ENCODE measurements at regions not wholly inside any gene's neighbourhood (a gene's known extent, or its start where the extent isn't known, plus 50 kb on each side); places are given as distances from the start of the nearest gene placed in this dataset.

DNA sequence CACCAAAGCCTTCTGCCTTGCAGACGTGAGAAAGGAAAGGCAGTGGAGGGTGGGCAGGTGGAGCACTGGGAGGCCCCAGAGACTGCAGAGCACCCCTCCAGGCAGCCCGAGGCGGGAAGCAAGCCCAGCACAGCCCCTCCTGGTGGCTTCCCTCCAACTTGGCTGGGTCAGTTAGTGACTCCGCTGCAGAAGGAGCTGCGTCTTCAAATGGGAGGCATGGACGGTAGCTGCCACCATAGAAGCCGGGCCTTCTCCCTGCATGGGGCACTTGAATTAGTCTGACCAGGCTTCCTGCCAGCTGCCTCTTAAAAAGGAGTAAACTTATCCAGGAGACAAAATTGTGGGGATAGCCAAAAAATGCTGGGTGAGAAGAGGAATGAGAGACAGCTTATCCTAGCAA lies 88.0 kb upstream of the RPS6KA2 start:
- H3K27ac ChIP-seq, result no peak overlapping the region
- no peak for TF ChIP-seq ZFX (IDR thresholded peaks at IDR 0.05; ENCODE audit: borderline replicate concordance)
- TF ChIP-seq, protein P1, sequence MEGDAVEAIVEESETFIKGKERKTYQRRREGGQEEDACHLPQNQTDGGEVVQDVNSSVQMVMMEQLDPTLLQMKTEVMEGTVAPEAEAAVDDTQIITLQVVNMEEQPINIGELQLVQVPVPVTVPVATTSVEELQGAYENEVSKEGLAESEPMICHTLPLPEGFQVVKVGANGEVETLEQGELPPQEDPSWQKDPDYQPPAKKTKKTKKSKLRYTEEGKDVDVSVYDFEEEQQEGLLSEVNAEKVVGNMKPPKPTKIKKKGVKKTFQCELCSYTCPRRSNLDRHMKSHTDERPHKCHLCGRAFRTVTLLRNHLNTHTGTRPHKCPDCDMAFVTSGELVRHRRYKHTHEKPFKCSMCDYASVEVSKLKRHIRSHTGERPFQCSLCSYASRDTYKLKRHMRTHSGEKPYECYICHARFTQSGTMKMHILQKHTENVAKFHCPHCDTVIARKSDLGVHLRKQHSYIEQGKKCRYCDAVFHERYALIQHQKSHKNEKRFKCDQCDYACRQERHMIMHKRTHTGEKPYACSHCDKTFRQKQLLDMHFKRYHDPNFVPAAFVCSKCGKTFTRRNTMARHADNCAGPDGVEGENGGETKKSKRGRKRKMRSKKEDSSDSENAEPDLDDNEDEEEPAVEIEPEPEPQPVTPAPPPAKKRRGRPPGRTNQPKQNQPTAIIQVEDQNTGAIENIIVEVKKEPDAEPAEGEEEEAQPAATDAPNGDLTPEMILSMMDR (IDR thresholded peaks at IDR 0.05), result no peak

GRCh38 chr6:166714581-166714980 lies 87.5 kb upstream of the RPS6KA2 start:
- H3K27ac ChIP-seq, result no peak overlapping the region
- TF ChIP-seq, protein P1 (IDR thresholded peaks at IDR 0.05), result no peak
- TF ChIP-seq ZFX (IDR thresholded peaks at IDR 0.05; ENCODE audit: borderline replicate concordance), result no peak

DNA sequence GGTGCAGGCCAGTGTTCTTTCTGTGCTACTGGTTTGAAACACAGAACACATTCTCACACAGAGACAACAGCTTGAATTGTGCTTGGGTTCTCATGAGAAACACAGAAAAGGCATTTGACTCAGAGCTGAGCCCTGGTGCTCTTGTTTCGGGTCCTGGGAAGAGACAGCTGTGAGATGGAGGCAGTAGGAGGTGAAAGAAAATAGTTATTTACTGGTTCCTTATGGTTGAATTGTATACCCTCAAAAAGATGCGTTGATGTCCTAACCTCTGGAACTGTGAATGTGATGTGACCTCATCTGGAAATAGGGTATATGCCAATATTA lies 87.1 kb upstream of the RPS6KA2 start:
- no peak overlapping the region for H3K27ac ChIP-seq
- TF ChIP-seq ZFX (IDR thresholded peaks at IDR 0.05; ENCODE audit: borderline replicate concordance), result no peak
- TF ChIP-seq, protein P1 (IDR thresholded peaks at IDR 0.05), result no peak

GRCh38 chr6:166713434-166714186 lies 86.6 kb upstream of the RPS6KA2 start:
- TF ChIP-seq ZFX (IDR thresholded peaks at IDR 0.05; ENCODE audit: borderline replicate concordance), result no peak
- TF ChIP-seq, protein P1 (IDR thresholded peaks at IDR 0.05), result no peak
- no peak overlapping the region for H3K27ac ChIP-seq

GRCh38 chr6:166712286-166713228 lies 85.5 kb upstream of the RPS6KA2 start:
- TF ChIP-seq, protein P1 (IDR thresholded peaks at IDR 0.05), result no peak
- TF ChIP-seq ZFX (IDR thresholded peaks at IDR 0.05; ENCODE audit: borderline replicate concordance), result no peak
- no peak overlapping the region for H3K27ac ChIP-seq

DNA sequence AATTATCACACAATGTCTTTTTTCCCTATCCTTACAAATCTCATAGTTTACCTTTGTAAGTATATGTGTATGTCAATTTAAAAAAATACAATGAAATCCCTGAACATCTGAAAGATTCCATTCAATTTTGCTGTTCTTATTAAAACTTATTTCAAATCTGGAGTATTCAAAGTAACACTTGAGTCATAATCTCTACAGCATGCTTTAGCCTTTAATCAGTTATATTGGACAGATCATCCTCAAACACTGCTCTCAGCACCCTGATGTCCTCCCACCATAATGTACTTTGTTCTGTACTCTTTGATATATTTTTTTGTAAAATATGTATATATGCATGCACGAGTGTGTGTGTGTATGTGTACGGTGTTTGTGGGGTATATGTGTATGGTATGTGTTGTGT lies 83.0 kb upstream of the RPS6KA2 start:
- H3K27ac ChIP-seq, result no peak overlapping the region
- no peak for TF ChIP-seq ZFX (IDR thresholded peaks at IDR 0.05; ENCODE audit: borderline replicate concordance)
- TF ChIP-seq, protein P1 (IDR thresholded peaks at IDR 0.05), result no peak

DNA sequence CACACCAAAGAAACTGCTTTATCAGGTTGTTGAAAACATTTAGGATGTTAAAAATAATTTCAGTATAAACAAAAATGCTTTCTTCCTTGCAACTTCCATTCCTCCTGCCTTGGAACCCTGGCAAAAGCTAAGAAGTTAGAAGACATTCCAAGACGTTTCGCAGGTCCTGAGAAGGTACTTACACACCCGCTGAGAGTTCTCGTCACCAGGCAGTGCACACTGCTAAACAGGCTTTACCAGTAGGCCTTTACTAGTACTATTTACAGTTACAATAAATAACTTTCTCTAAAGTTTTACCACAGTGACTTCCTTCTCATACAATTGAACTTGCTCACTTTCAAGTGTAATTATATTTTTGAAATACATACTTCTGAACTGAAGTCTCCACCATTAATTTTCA lies 81.4 kb upstream of the RPS6KA2 start:
- no peak for TF ChIP-seq ZFX (IDR thresholded peaks at IDR 0.05; ENCODE audit: borderline replicate concordance)
- TF ChIP-seq, protein P1 (IDR thresholded peaks at IDR 0.05), result no peak
- H3K27ac ChIP-seq, result no peak overlapping the region

Measured in 22Rv1 (cell line).